NCI-H82 (cell line): ENCODE measurements at regions not wholly inside any gene's neighbourhood (a gene's known extent, or its start where the extent isn't known, plus 50 kb on each side); places are given as distances from the start of the nearest gene placed in this dataset.

Source experiments
- DNase-seq: peaks from one replicate; lab custom pipeline; 2025; lab: John Stamatoyannopoulos, UW

DNA sequence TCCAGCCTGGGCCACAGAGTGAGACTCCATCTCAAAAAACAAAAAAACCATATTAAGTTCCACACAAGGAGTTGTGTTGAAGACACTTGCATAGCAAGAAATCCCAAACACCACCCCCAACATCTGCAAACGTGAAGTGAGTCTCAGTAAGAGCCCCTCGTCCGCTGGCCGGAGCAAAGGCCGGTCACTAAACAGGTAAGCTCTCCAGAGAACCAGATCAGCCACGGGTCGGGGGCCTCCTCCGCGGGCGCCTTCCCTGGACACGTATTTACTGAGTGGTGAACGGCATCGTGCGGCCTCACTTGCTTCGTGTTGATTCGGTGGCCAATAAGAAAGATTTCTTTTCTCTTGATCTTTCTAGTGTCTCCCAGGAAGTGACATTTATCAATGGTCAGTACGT is 93.6 kb downstream of the MRPL36 start:
- DNase-seq, result no peak

DNA sequence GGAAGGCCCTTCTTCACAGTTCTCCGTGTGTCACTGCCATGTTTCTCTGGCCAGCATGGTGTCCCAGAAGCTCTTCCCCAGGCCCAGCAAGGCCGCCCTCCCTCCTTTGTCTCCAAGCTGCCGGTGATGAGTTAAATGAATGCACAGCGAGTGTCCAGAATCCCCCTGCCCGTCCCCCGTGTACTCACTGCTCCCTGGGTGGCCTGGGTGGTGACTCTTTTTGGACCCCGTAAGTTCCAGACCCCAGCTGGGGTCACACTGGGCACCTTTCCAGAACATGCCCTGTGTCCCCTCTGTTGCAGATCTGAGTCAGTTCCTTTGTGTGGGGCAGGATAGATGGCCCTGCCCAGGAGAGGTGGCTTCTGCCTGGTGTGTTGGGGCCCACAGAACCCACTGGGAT is 95.0 kb downstream of the MRPL36 start:
- DNase-seq, result no peak

DNA sequence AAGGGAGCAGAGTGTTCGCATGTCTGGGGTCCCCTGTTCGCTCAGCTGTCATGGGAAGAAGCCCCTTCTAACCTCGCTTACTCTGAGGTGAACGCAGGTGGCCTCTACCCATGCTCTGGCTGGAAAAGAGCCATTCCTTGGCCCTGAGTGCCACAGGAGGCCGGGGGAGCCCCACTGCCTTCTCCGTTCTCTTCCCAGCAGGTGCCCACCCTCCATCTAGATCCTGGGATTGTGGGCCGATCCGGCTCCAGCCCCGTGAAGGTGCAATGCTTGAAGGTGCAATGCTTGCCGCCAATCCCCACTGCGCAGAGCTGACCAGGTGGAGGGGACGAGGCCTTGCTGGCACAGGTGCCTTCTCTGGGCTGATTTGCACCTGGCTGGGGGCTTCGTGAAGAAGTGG is 95.4 kb downstream of the MRPL36 start:
- DNase-seq, result no peak

- no peak for DNase-seq
Observed at GRCh38 chr5:1703352-1704050, 96.1 kb downstream of the MRPL36 start.

GRCh38 chr5:1702318-1702717 is 97.3 kb downstream of the MRPL36 start:
- no peak for DNase-seq

DNA sequence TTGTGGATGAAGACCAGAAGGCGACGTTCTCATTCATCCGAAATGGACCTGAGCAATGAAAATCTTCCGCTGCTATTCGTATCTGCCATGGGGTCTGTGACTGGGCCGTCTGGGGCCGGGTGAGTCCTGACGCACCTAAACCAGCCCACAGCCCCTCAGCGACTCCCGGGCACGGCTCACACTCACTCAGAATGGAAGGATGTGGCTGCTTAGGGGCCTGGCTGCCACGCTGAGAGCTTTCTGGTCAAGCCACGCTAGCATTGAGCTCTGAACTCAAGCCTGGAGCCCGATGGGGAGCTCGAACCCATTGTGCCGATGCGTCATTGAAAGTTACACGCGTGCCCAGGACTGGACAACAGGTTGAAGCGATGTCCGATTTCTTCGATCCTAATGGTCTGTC is 97.8 kb downstream of the MRPL36 start:
- DNase-seq, result no peak

DNA sequence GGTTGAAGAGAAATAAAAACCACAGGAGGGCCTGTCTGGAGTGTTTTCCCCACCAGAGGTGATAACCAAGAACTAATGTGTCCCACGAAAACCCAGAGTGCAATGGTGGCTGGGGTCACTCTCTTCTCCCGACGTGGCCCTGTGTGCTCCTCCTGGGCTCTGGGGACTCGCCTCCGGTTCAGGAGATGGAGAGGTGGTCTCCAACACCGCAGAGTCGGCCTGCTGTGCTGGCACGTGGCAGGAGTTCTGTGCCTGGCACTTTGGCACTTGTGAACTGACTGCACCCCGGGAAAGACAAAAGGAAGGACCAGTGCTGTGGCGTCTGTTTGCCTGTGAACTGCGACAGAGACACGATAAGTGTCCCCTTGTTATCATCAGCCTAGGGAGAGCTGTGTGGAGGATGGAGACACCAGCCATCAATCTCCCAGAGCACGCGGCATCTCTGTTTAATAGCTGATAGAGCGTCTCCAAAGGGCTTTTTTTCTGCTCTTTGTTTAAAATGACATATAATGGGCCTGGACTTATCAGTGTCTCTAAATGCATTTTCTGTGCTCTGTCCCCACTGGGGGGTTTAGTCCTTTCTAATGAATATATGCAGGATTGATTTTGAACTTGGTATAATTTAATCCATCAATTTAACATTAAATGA is 98.3 kb downstream of the MRPL36 start:
- no peak for DNase-seq

GRCh38 chr5:1699394-1699793 is 100.2 kb downstream of the MRPL36 start:
- no peak for DNase-seq

GRCh38 chr5:1698589-1699316 is 100.9 kb downstream of the MRPL36 start:
- no peak for DNase-seq

DNA sequence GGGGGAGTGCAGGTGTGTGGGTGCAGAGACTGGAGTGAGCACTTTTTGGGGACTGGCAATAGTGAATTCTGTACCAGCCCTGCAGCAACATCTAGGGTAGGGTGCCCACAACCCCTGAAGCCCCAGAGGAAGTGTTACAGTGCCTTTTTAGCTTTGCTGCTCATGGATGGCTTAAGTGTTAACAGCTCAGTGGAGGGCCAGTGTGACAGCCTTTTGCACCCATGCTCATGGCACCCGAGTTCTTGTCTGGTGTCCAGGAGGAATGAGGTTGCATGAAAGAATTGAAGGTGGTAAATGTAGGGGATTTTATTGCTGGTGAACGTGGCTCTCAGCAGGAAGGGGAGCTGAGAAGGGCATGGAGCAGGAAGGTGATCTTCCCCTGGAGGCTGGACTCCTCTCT is 107.3 kb downstream of the MRPL36 start:
- no peak for DNase-seq

- no peak for DNase-seq
Observed at GRCh38 chr5:1687301-1687970, 112.2 kb downstream of the MRPL36 start.

DNA sequence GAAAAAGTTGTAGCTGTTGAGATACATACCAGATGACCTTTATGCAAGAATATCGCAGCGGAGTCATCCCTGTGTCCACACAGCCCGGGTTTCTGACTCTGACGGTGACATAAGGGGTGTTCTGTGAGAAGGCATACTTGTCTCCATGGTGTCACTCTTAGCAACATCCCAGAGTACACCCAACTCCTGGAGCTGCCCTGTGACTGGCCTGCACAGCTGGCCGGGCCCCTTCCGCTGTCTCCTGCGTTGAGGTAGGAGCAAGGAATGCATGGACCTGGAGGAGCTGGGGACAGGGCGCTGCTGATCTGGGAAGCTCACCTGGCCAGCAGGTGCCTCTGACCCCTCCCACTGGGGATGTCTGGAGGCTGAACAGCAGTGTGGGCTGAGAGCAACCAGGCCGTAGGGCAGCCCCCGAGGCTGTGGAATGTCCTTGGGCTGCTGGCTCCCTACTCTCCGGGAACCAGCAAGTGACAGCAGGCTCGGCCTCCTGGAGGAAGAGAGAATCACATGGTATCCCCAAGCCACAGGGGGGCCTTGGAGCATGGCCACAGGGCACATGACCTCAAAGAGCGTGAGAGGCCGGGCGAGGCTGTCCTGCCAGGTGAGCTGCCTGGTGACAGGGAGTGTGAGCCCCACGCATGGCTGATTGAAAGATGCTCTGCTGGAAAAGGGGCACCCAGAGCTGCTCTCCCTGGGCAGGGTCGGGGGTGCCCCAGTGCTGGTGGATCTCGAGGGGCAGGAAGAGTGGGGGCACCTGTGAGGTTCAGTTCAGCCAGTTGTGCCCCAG is 113.4 kb downstream of the MRPL36 start:
- DNase-seq, result no peak

DNA sequence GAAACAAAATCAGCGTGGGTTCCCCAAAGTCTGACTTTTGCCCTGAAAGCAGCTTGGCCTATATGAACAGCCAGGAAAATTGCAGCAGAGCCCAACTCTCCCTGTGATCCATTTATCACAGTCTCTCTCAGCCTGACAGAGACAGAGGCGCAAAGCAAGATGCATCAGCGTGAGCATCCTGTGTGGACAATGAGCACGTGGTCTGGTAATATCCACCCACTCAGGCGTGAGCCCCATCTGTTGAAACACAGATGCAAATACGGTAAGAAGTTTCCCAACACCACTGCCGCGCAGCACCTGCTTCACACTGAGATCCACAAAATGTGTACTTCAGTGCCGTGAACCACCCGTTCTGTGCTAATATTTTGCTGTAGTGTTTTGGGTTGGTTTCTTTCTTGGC is 114.6 kb downstream of the MRPL36 start:
- DNase-seq, result peak; percentile 14

DNA sequence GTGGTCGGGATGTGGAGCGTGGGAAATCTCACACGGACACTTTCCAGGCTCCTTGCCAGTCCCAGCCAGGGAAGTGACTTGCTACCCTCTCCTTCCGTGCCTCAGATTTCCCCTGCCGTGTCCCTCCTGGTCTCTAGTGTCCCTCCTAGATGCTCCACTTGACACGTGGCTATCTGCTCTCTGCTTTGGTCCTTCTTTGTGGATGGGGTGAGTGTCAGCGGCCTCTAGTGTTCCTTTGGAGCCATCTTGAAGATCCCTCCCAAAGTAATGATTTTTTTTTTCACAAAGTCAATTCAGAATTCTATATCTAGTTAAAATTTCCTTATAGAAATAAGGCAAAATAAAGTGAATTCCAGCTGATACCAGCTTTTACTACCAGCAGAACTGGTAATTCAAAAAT is 117.7 kb downstream of the MRPL36 start:
- no peak for DNase-seq

- DNase-seq, result peak; percentile 34
Observed at GRCh38 chr5:1673042-1673677, 126.5 kb downstream of the MRPL36 start.

GRCh38 chr5:1672396-1672795 is 127.2 kb downstream of the MRPL36 start:
- DNase-seq, result peak; percentile 5

DNA sequence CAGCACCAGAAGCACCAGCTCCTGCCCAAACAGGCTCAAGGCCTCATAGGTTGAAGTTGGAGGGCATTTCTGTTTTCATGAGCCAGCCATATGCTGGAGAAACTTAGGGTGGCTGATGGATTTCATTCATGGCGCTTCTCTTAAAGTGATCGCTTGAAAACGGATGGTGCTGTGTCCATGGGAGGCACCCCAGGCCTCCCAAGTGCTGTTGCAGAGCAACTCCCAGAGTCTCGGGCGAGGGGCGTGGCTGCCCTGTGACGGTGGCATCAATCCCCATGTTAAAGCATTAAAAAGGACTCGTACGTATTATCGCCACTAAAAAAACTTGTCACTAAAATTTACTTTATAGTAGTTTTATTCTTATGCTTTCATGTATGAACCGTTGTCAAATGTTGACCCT is 128.3 kb downstream of the MRPL36 start:
- no peak for DNase-seq

- no peak for DNase-seq
Observed at GRCh38 chr5:1670351-1670750, 129.3 kb downstream of the MRPL36 start.

DNA sequence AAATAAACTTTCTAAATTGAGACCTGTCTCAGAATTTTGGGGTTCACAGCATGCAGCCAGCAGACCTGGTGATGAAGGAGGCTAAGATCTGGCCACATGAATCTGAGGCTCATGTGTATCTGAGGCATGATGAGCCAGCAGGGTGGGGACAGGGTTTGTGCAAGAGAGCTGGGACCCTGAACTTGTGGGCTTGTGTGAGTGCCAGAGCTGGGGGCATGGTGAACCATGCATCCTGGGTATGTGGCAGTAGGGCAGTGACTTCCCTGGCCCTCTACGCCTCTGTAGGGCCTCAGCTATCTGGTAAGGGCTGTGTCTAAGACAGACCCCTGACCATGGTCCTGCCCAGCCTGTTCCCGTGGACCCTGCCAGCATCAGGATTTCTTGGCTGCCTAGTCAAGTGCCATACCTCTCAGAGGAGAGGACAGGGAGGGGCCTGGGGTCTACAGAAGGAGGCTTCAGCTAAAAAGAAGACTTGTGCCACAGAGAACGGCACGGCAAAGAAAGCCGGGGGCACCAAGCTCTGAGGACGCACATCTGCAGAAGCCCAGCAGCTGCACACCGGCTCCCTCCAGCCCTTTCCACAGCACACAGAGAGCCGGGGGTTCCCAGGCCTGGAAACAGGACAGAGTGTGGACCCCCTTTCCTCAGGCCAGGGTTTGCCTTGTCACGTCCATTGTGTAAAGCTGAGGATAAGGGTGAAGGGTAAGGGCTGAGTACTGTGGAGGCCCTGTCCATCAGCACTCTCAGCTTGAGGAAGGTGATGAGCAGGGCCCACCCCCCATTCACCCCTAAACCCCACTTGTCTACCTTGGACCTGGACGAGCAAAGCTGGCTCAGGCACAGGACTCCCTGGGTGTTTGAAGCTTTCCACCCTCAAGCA is 130.1 kb downstream of the MRPL36 start:
- no peak for DNase-seq

GRCh38 chr5:1668141-1668721 is 131.4 kb downstream of the MRPL36 start:
- no peak for DNase-seq
